CD4-positive, alpha-beta T cell treated with Interleukin-1 beta for 1 hour (primary cell): ENCODE measurements at regions not wholly inside any gene's neighbourhood (a gene's known extent, or its start where the extent isn't known, plus 50 kb on each side); places are given as distances from the start of the nearest gene placed in this dataset.
A peak's percentile ranks its signal among the peaks of the same experiment; 100 is the strongest.
"Not testable (repeated sequence)": the region's sequence is repeated elsewhere in the genome, so short reads cannot be mapped to it uniquely, and the experiment has no call there.

ENCODE experiments used
- DNase-seq, 2 donors: peaks; one replicate each; pipeline ENCODE4 v3.0.0-alpha.2; 2020 to 2022

- DNase-seq, result no peak
These were observed 165.2 kb downstream of the TRIB2 start for GRCh38 chr2:12881952-12882351.

GRCh38 chr2:12882393-12882792 lies 165.7 kb downstream of the TRIB2 start:
- no peak for DNase-seq

- DNase-seq, result no peak
These were observed 167.2 kb downstream of the TRIB2 start for GRCh38 chr2:12883906-12884305.

DNA sequence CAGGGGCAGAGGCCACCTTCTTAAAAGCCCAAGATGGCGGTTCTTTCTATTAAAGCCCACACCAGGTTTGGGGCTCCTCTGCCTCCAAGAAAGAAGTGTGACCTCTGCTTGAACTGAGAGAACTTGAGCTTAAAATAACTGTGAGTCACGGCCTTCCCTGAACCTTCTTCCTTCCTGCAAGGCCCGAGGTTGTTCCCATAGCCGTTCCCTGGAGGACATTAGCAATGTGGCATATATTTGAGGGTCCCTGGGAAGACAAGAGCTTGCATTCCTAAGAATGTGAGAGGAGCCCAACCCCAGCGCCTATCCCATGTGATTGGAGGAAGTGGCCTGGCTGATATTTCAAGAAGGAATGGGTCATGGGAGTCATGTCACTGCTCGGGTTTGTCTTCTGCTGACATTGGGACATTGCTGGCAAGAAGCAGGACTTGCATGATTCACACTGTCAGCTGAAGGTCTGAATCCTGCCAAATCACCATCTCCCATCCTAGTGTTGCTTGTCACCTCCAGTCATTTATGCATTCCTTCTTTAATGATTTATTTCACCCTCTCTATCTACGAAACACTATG lies 168.1 kb downstream of the TRIB2 start:
- DNase-seq, result no peak

DNA sequence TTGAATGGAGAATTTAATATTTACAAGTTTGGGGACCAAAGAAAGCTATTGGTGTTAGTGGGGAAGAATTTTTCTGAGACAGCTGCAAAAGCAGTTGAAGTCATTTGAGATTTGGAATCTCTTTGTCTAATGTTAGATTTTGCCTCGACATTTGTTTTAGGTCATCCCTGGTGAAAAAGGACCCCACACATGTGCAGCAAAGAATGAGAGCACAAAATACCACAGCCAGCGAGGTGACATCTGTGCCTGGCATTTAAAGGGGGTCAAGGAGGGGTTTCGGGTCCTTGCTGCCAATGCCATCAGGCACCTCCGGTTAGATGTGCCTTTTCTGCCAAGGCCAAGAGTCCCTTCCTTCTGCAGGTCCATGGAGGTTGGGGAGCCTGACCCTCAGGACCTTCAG lies 173.3 kb downstream of the TRIB2 start:
- DNase-seq, result no peak

GRCh38 chr2:12890481-12890991 lies 173.8 kb downstream of the TRIB2 start:
- DNase-seq, result no peak

GRCh38 chr2:12895017-12895416 lies 178.3 kb downstream of the TRIB2 start:
- no peak for DNase-seq

DNA sequence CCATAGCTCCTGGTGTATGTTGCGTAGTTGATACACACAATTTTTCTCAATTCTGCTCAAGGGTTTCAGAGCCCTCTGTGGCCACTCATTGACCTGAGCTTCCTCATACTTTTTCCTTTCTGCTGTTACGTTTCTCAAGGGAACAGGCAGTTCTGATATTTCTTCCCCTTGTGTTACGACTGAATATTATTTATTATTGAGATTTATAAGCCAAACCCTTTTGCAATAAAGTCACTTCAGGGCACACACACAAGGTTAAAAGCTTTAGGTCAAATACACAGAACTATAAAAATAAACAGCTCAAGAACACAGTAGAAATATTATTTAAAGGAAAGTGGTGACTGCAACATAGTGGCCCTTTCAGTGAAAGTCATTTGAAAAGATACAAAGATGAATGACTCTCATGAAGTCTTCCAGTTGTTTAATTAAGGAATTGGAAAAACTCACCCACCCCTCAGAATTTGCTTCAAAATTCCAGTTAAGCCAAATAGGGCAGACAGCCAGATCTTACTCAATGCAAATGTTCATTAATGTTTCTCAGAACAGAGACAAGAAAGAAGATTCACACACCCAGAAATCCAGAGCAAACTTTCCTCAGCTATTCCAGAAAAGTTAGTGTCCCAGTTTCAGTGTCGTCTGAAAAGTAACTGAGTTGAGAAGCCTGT lies 179.7 kb downstream of the TRIB2 start:
- DNase-seq, result no peak

DNA sequence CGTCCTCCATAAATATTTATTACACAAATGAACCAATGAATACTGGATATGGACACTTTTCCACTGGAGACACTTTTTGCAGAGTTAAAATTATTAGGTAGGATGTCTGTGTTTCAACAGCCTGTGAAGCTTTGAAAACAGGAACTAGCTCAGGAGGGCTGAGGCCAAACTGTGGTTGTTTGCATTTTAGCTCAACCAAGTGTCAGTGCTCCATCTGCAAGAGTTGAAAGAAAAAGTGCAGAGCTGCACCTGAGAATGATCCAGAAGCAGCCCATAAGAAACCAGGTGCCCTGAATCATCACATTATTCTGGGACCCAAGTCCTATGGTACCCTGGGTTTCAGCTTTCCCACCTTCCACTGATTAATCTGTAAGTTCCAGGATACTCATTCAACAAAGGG lies 180.4 kb downstream of the TRIB2 start:
- no peak for DNase-seq

- no peak for DNase-seq
These were observed 186.5 kb downstream of the TRIB2 start for GRCh38 chr2:12903272-12903671.

DNA sequence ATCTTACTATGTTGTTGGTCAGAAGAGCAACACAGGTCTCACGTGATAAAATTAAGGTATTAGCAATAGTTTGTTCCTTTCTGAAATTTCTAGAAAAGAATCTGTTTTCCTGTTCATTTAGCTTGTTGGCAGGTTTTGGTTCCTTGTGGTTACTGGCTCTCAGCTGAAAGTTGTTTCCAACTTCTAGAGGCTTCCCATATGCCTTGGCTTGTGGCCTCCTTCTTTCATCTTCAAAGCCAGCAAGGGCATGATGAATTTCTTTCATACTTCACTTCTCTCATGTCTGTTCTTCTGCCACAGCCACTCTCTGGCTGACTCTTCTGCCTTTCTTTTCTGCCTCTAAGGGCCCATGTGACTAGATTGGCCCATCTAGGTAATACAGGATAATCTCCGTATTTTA lies 193.7 kb downstream of the TRIB2 start:
- no peak for DNase-seq

DNA sequence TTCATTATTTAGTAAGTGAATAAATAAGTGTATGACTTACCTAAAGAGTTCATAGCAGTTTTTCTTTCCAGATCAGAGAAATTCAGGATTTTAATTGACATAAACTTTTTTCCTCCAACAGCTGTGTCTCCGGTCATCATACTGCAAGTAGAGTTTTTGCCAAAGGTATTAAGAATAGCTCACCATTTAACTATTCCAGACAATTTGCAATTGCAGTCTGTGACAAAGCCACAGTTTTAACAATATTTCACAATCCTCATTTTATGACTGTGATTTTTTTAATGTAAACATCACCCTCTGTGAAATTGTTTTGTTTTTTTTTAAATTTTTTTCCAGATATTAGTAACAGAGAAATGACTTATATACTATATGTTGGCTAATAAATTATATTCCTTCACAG lies 199.1 kb downstream of the TRIB2 start:
- DNase-seq, result no peak

DNA sequence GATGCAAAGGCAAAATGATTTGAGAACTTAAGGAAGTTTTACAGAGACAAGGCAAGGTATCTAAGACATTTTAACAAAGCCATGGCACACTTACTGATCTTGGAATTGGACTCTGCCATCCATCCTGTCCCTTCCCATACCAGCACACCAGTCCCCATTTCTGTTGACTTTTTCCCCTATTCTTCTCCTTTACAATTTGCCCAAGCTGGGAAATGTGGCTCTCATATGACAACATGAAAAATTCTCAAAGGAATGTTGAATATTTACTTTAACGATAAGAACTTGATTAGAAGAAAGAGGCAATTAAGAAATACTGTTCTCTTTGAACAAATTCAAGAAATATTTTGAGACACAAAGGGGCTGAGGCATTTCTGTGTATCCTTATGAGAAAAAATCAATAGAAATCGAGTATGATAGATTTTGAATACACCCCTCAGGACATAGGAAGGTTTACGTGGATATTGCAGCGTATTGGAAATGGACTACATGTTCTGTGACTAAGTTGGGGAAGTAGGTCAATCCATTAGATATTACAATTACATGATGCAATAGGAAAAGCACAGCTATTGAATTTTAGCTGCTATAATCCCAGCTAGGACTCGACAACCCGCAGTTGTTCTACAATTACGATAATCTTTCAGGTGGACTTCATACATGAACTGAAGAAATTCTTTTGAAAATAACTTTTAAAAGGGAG lies 201.6 kb downstream of the TRIB2 start:
- no peak for DNase-seq

GRCh38 chr2:12918835-12919445 lies 202.2 kb downstream of the TRIB2 start:
- no peak for DNase-seq

GRCh38 chr2:12921321-12921720 lies 204.6 kb downstream of the TRIB2 start:
- no peak for DNase-seq

- no peak for DNase-seq
These were observed 207.3 kb downstream of the TRIB2 start for GRCh38 chr2:12923907-12924610.

DNA sequence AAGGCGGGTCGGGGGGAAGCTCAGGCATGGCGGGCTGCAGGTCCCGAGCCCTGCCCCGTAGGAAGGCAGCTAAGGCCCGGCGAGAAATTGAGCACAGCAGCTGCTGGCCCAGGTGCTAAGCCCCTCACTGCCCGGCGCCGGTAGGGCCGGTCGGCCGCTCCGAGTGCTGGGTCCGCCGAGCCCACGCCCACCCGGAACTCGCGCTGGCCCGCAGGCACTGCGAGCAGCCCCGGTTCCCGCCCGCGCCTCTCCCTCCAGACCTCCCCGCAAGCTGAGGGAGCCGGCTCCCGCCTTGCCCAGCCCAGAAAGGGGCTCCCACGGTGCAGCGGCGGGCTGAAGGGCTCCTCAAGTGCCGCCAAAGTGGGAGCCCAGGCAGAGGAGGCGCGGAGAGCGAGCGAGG lies 209.9 kb downstream of the TRIB2 start:
- not testable (repeated sequence) for DNase-seq

DNA sequence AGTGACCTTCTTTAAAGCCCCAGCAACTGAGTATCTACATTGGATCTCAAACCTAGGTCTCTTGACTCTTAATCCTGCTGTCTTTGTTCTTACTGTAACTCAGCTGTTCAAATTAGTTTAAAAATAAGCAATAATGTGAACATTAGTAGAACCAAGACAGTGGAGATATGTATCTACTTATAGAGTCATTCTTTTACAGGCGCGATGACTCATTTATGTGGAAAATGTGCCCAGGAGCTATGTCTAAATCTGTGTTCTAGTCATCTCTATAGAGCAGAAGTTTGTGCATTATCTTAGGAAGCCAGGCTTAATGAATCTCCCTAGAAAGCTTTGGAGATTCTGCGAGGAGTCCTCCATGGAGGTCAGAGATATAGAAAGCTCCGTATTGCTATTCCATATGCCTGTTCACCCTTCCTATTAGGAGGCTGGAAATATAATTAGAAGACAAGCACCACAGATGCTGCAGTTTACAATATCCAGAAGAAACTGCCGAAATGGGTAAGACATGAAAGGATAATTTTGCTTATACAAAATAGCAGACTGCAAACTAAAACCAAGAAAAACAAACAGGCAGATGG lies 211.6 kb downstream of the TRIB2 start:
- DNase-seq, result no peak

DNA sequence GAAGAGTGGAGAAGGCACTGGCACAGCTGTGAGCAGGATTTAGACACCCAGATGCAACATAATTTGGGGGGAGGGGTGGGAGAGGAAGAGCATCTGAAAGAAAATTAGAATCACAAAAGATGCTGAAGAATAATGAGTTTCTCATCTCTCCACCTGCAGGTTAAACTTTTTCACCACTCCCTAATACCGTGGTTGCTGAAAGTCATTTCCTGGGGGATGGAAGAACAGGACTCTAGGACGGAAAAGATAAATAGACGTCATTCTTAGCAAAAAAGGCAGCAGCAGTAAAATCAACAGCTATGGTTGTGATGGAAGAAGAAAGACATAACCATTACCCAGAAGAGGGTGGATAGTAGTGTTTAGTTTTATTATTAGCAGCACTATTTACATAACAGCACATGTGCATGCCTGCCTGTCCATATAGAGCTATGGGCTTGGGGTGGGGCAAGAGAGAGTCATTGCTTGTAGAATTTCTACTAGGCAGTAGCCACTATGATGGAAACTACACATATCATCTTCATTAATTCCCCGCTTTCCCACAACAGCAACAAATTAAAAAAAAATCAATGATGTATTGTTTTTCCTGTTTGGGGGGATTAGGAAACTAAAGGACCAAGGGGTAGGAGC lies 212.2 kb downstream of the TRIB2 start:
- no peak for DNase-seq

DNA sequence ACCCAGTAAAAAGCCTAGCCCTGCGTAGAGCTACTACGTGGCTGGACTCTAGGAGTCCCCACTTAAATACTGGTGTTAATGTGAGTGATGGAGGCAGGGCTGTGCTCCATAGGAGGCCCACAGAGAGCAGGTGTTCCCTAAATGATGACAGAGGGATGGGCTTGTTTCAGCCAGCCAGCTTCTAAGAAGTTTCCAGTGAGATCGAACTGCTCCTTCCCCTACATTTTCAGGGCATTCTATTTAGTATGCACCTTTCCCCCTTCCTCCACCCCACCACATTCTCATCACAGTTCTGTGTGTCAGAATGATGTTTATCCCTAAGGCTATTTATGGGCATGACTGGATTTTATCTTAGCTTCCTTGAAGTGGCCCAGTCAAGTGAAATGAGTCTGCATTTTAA lies 213.0 kb downstream of the TRIB2 start:
- no peak for DNase-seq

DNA sequence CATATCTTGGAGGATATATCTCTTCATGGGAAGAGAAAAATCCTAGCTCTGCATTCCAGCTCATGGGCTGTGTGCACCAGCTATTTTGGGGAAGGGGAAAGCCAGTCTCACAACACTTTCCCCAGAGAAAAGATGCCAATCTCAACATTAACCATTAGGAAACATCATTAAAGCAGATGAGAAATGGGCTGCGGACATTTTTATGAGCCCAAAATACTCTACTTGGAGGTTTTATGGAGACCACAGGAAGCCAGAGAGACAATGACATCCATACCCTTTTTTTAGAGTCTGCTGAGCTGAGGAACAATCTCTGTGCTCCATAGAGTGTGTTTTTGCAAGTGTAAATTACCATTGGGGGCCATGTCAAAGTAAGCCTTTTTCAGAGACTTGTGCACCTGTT lies 213.7 kb downstream of the TRIB2 start:
- no peak for DNase-seq

DNA sequence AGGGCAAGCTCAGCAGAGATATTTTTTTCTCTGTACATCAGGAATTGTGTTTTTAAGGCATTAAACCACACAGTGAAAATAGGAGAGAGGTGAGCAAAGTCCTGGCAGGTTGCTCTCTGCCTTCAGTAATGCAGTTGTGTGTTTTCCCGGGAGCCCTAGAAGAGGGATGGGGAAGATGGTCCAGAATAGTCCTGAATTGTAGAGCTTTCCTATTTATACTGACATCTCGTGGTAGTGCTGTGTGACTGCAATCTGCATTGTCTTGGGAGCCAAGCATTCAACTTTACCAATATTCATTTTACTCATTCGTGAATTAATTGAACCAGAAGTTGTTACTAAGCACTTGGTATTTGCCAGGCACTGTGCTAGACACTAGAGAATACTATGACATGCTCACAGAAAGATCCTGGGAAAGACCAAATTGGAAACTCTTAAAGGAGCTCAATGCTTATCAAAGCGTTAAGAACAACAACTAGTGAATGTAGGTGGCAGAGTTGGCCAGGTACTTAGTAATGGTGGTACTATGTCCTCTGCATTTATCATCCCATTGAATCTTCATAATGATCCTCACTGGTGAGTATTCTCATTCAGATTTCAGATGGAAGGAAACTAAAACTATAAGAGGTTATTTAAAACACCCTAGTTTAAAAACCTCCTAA lies 214.6 kb downstream of the TRIB2 start:
- peak in 1 of 2 donors; percentile 21 for DNase-seq
